T-helper 2 cell treated with Interferon-gamma antibody and Interleukin-4, amounts not matched to agents 5 μg/mL and 100 μg/mL, for 36 hours (primary cell): ENCODE measurements at regions not wholly inside any gene's neighbourhood (a gene's known extent, or its start where the extent isn't known, plus 50 kb on each side); places are given as distances from the start of the nearest gene placed in this dataset.

Experiments
- DNase-seq: peaks from one replicate; pipeline ENCODE4 v3.0.0; 2021; ENCODE audit warnings: low spot score
- H3K27ac Mint-ChIP-seq: one replicate; pipeline ENCODE4 v1.8.0; 2021; ENCODE audit warnings: mild to moderate bottlenecking, mixed read lengths
- H3K27me3 Mint-ChIP-seq: one replicate; pipeline ENCODE4 v1.8.0; 2021; ENCODE audit warnings: low read depth, mixed read lengths
- H3K36me3 Mint-ChIP-seq: one replicate; pipeline ENCODE4 v1.8.0; 2021; ENCODE audit warnings: low read depth, mixed read lengths
- H3K4me1 Mint-ChIP-seq: one replicate; pipeline ENCODE4 v1.8.0; 2021; ENCODE audit warnings: low read depth, mixed read lengths
- H3K4me3 Mint-ChIP-seq: one replicate; pipeline ENCODE4 v1.8.0; 2022; ENCODE audit warnings: mild to moderate bottlenecking, moderate library complexity, mixed read lengths
- H3K9me3 Mint-ChIP-seq: one replicate; pipeline ENCODE4 v1.8.0; 2021; ENCODE audit warnings: mixed read lengths

- Mint-ChIP-seq H3K27me3 (no peaks in the 10 kb centered on the region), H3K4me1 (no peaks in the 10 kb centered on the region), H3K9me3 (peaks cover 29% of the 10 kb centered on the region), H3K27ac (no peak overlapping the region), H3K4me3 (no peak overlapping the region), H3K36me3 (no peaks in the 10 kb centered on the region)
- no peak for DNase-seq
Observed at GRCh38 chr10:36725581-36726520, 399.5 kb upstream of the ANKRD30A start.

GRCh38 chr10:36722777-36723176 is 402.6 kb upstream of the ANKRD30A start:
- Mint-ChIP-seq H3K4me1 (no peaks in the 10 kb centered on the region), H3K36me3 (no peaks in the 10 kb centered on the region), H3K27ac (no peak overlapping the region), H3K9me3 (peaks cover 18% of the 10 kb centered on the region), H3K4me3 (no peak overlapping the region), H3K27me3 (no peaks in the 10 kb centered on the region)
- no peak for DNase-seq

- H3K9me3 Mint-ChIP-seq: peaks cover 26% of the 10 kb centered on the region
- DNase-seq: no peak
- H3K27me3 Mint-ChIP-seq: no peaks in the 10 kb centered on the region
- no peaks in the 10 kb centered on the region for H3K36me3 Mint-ChIP-seq
- H3K4me1 Mint-ChIP-seq: no peaks in the 10 kb centered on the region
- no peak overlapping the region for H3K4me3 Mint-ChIP-seq
- no peak overlapping the region for H3K27ac Mint-ChIP-seq
Observed at GRCh38 chr10:36721871-36722270, 403.5 kb upstream of the ANKRD30A start.

- DNase-seq: no peak
- Mint-ChIP-seq H3K9me3 (peaks cover 35% of the 10 kb centered on the region), H3K36me3 (no peaks in the 10 kb centered on the region), H3K27me3 (no peaks in the 10 kb centered on the region), H3K27ac (no peak overlapping the region), H3K4me3 (no peak overlapping the region), H3K4me1 (no peaks in the 10 kb centered on the region)
Observed at GRCh38 chr10:36720895-36721294, 404.5 kb upstream of the ANKRD30A start.

- no peak overlapping the region for H3K27ac Mint-ChIP-seq
- H3K27me3 Mint-ChIP-seq: no peaks in the 10 kb centered on the region
- no peak for DNase-seq
- H3K4me1 Mint-ChIP-seq: no peaks in the 10 kb centered on the region
- H3K4me3 Mint-ChIP-seq: no peak overlapping the region
- no peaks in the 10 kb centered on the region for H3K36me3 Mint-ChIP-seq
- peaks cover 40% of the 10 kb centered on the region for H3K9me3 Mint-ChIP-seq
Observed at GRCh38 chr10:36717118-36717517, 408.3 kb upstream of the ANKRD30A start.

- Mint-ChIP-seq H3K9me3 (peaks cover 40% of the 10 kb centered on the region), H3K4me1 (no peaks in the 10 kb centered on the region), H3K27ac (no peak overlapping the region), H3K4me3 (no peak overlapping the region), H3K27me3 (no peaks in the 10 kb centered on the region), H3K36me3 (no peaks in the 10 kb centered on the region)
- DNase-seq: no peak
Observed at GRCh38 chr10:36716291-36716690, 409.1 kb upstream of the ANKRD30A start.

GRCh38 chr10:36712695-36713094 is 412.7 kb upstream of the ANKRD30A start:
- Mint-ChIP-seq H3K27ac (no peak overlapping the region), H3K36me3 (no peaks in the 10 kb centered on the region), H3K27me3 (no peaks in the 10 kb centered on the region)

GRCh38 chr10:36711361-36711760 is 414.0 kb upstream of the ANKRD30A start:
- Mint-ChIP-seq H3K4me1 (no peaks in the 10 kb centered on the region), H3K9me3 (peaks cover 19% of the 10 kb centered on the region), H3K27me3 (no peaks in the 10 kb centered on the region), H3K4me3 (no peak overlapping the region), H3K27ac (no peak overlapping the region), H3K36me3 (no peaks in the 10 kb centered on the region)
- no peak for DNase-seq

More at GRCh38 chr10:36712695-36713094, 412.7 kb upstream of the ANKRD30A start:
- Mint-ChIP-seq H3K9me3 (peaks cover 31% of the 10 kb centered on the region), H3K4me1 (no peaks in the 10 kb centered on the region), H3K4me3 (no peak overlapping the region)
- DNase-seq: no peak

- H3K9me3 Mint-ChIP-seq: peaks cover 18% of the 10 kb centered on the region
- no peaks in the 10 kb centered on the region for H3K4me1 Mint-ChIP-seq
- no peaks in the 10 kb centered on the region for H3K27me3 Mint-ChIP-seq
- DNase-seq: no peak
- H3K27ac Mint-ChIP-seq: no peak overlapping the region
- no peak overlapping the region for H3K4me3 Mint-ChIP-seq
- H3K36me3 Mint-ChIP-seq: no peaks in the 10 kb centered on the region
Observed at GRCh38 chr10:36704124-36704523, 421.3 kb upstream of the ANKRD30A start.

- H3K36me3 Mint-ChIP-seq: no peaks in the 10 kb centered on the region
- no peaks in the 10 kb centered on the region for H3K4me1 Mint-ChIP-seq
Observed at GRCh38 chr10:36703179-36703578, 422.2 kb upstream of the ANKRD30A start.

GRCh38 chr10:36700123-36700522 is 425.3 kb upstream of the ANKRD30A start:
- Mint-ChIP-seq H3K27ac (no peak overlapping the region), H3K4me1 (no peaks in the 10 kb centered on the region), H3K4me3 (no peak overlapping the region), H3K36me3 (no peaks in the 10 kb centered on the region), H3K9me3 (peaks cover 25% of the 10 kb centered on the region), H3K27me3 (no peaks in the 10 kb centered on the region)
- DNase-seq: no peak

More at GRCh38 chr10:36703179-36703578, 422.2 kb upstream of the ANKRD30A start:
- no peaks in the 10 kb centered on the region for H3K27me3 Mint-ChIP-seq
- H3K27ac Mint-ChIP-seq: no peak overlapping the region
- H3K4me3 Mint-ChIP-seq: no peak overlapping the region
- H3K9me3 Mint-ChIP-seq: peaks cover 25% of the 10 kb centered on the region
- DNase-seq: no peak

- H3K4me1 Mint-ChIP-seq: no peaks in the 10 kb centered on the region
- no peaks in the 10 kb centered on the region for H3K36me3 Mint-ChIP-seq
- DNase-seq: no peak
- H3K4me3 Mint-ChIP-seq: no peak overlapping the region
- H3K9me3 Mint-ChIP-seq: peaks cover 42% of the 10 kb centered on the region
- no peaks in the 10 kb centered on the region for H3K27me3 Mint-ChIP-seq
- H3K27ac Mint-ChIP-seq: no peak overlapping the region
Observed at GRCh38 chr10:36692759-36693158, 432.6 kb upstream of the ANKRD30A start.

GRCh38 chr10:36688717-36689116 is 436.7 kb upstream of the ANKRD30A start:
- H3K36me3 Mint-ChIP-seq: no peaks in the 10 kb centered on the region
- H3K4me1 Mint-ChIP-seq: no peaks in the 10 kb centered on the region
- H3K27me3 Mint-ChIP-seq: no peaks in the 10 kb centered on the region
- no peak overlapping the region for H3K27ac Mint-ChIP-seq
- no peak overlapping the region for H3K4me3 Mint-ChIP-seq
- H3K9me3 Mint-ChIP-seq: peaks cover 34% of the 10 kb centered on the region
- no peak for DNase-seq

- Mint-ChIP-seq H3K36me3 (no peaks in the 10 kb centered on the region), H3K27me3 (no peaks in the 10 kb centered on the region), H3K27ac (no peak overlapping the region), H3K4me1 (no peaks in the 10 kb centered on the region), H3K9me3 (peaks cover 26% of the 10 kb centered on the region), H3K4me3 (no peak overlapping the region)
- no peak for DNase-seq
Observed at GRCh38 chr10:36683421-36683820, 442.0 kb upstream of the ANKRD30A start.
